PC-9 (cell line): ENCODE measurements at regions not wholly inside any gene's neighbourhood (a gene's known extent, or its start where the extent isn't known, plus 50 kb on each side); places are given as distances from the start of the nearest gene placed in this dataset.

Experiments
- CTCF ChIP-seq: fragments of 200-600 bp; sonication (generic); conservative IDR thresholded peaks from 2 replicates; pipeline ENCODE4 v1.6.1; 2017; ENCODE audit warnings: mixed run types, antibody characterized with exemption, mild to moderate bottlenecking, moderate library complexity
- EZH2 ChIP-seq: fragments of 200-600 bp; sonication (generic); IDR thresholded peaks from 2 replicates; pipeline ENCODE4 v1.8.0; 2017; ENCODE audit warnings: antibody characterized with exemption, low read depth

GRCh38 chr16:8397223-8397622 lies 193.1 kb downstream of the TMEM114 start:
- TF ChIP-seq CTCF (no peak), EZH2 (no peak)
